H9 (cell line): ENCODE measurements at regions not wholly inside any gene's neighbourhood (a gene's known extent, or its start where the extent isn't known, plus 50 kb on each side); places are given as distances from the start of the nearest gene placed in this dataset.

Experiments used
- DNase-seq: peaks from one replicate; pipeline ENCODE4 v3.0.0-alpha.2; 2017
- H2AFZ ChIP-seq: one replicate; pipeline ENCODE4 v1.6.1; 2013; ENCODE audit warnings: mild to moderate bottlenecking, low read length, control low read depth, moderate library complexity
- H2AK5ac ChIP-seq: 2 replicates; pipeline ENCODE4 v1.6.1; 2013; ENCODE audit warnings: low read length, control low read depth, mixed read lengths; ENCODE audit not compliant: insufficient read length
- H2BK120ac ChIP-seq: one replicate; pipeline ENCODE4 v1.6.1; 2013; ENCODE audit warnings: low read depth, mild to moderate bottlenecking, low read length, control low read depth, inconsistent platforms; ENCODE audit not compliant: poor library complexity, severe bottlenecking
- H2BK12ac ChIP-seq: 2 replicates; pipeline ENCODE4 v1.6.1; 2013; ENCODE audit warnings: low read length, control low read depth, mixed read lengths, low read depth; ENCODE audit not compliant: insufficient read length
- H2BK15ac ChIP-seq: 2 replicates; pipeline ENCODE4 v1.6.1; 2013; ENCODE audit warnings: low read depth, low read length, control low read depth
- H2BK20ac ChIP-seq: one replicate; pipeline ENCODE4 v1.6.1; 2013; ENCODE audit warnings: low read depth, mild to moderate bottlenecking, low read length, control low read depth, inconsistent platforms; ENCODE audit not compliant: poor library complexity, severe bottlenecking
- H2BK5ac ChIP-seq: 2 replicates; pipeline ENCODE4 v1.6.1; 2013; ENCODE audit warnings: low read length, control low read depth, mixed read lengths; ENCODE audit not compliant: insufficient read length
- H3K14ac ChIP-seq: 2 replicates; pipeline ENCODE4 v1.6.1; 2013; ENCODE audit warnings: low read length, control low read depth; ENCODE audit not compliant: insufficient read depth
- H3K18ac ChIP-seq: 2 replicates; pipeline ENCODE4 v1.6.1; 2013; ENCODE audit warnings: low read depth, mild to moderate bottlenecking, mixed read lengths, low read length, control low read depth; ENCODE audit not compliant: insufficient read length
- H3K23ac ChIP-seq: 2 replicates; pipeline ENCODE4 v1.6.1; 2013; ENCODE audit warnings: low read length, control low read depth, mixed read lengths, low read depth; ENCODE audit not compliant: insufficient read length
- H3K23me2 ChIP-seq: 2 replicates; pipeline ENCODE4 v1.6.1; 2013; ENCODE audit warnings: low read depth, mild to moderate bottlenecking, mixed read lengths, low read length, control low read depth; ENCODE audit not compliant: insufficient read length, poor library complexity, severe bottlenecking
- H3K27ac ChIP-seq: 2 replicates; pipeline ENCODE4 v1.5.1; 2013; ENCODE audit warnings: low read length, control low read depth, mixed read lengths, low read depth; ENCODE audit not compliant: insufficient read length
- H3K27me3 ChIP-seq: 2 replicates; pipeline ENCODE4 v1.6.1; 2013; ENCODE audit warnings: low read length, control low read depth, inconsistent platforms; ENCODE audit not compliant: insufficient read depth
- H3K4ac ChIP-seq: 2 replicates; pipeline ENCODE4 v1.6.1; 2013; ENCODE audit warnings: low read depth, mild to moderate bottlenecking, control low read depth, inconsistent platforms, low read length, moderate library complexity
- H3K4me1 ChIP-seq: 2 replicates; pipeline ENCODE4 v1.6.1; 2013; ENCODE audit warnings: low read length, control low read depth, inconsistent platforms; ENCODE audit not compliant: insufficient read depth
- H3K4me2 ChIP-seq: 2 replicates; pipeline ENCODE4 v1.6.1; 2013; ENCODE audit warnings: low read length, control low read depth, mixed read lengths; ENCODE audit not compliant: insufficient read length, insufficient read depth
- H3K56ac ChIP-seq: 2 replicates; pipeline ENCODE4 v1.6.1; 2013; ENCODE audit warnings: low read depth, mild to moderate bottlenecking, mixed read lengths, low read length, control low read depth; ENCODE audit not compliant: insufficient read length
- H3K79me1 ChIP-seq: 2 replicates; pipeline ENCODE4 v1.6.1; 2013; ENCODE audit warnings: low read depth, mild to moderate bottlenecking, moderate library complexity, low read length, control low read depth, inconsistent platforms; ENCODE audit not compliant: insufficient read depth, poor library complexity, severe bottlenecking
- H3K79me2 ChIP-seq: 2 replicates; pipeline ENCODE4 v1.6.1; 2013; ENCODE audit warnings: low read length, control low read depth, inconsistent platforms; ENCODE audit not compliant: insufficient read depth
- H3K9ac ChIP-seq: 2 replicates; pipeline ENCODE4 v1.6.1; 2013; ENCODE audit warnings: low read length, control low read depth, mixed read lengths; ENCODE audit not compliant: insufficient read length; ENCODE audit errors: extremely low read depth
- H3K9me3 ChIP-seq: one replicate; pipeline ENCODE4 v1.6.1; 2013; ENCODE audit warnings: low read depth, low read length, inconsistent platforms; ENCODE audit not compliant: control insufficient read depth
- H3T11ph ChIP-seq: one replicate; pipeline ENCODE4 v1.6.1; 2013; ENCODE audit warnings: mild to moderate bottlenecking, low read length, control low read depth, inconsistent platforms
- H4K20me1 ChIP-seq: one replicate; pipeline ENCODE4 v1.6.1; 2013; ENCODE audit not compliant: control insufficient read depth, insufficient read length, insufficient read depth
- H4K5ac ChIP-seq: 2 replicates; pipeline ENCODE4 v1.6.1; 2013; ENCODE audit warnings: low read depth, mild to moderate bottlenecking, mixed read lengths, low read length, control low read depth; ENCODE audit not compliant: insufficient read length
- H4K8ac ChIP-seq: replicated peaks from 2 replicates; pipeline ENCODE4 v1.6.1; 2013; ENCODE audit warnings: low read length, control low read depth, mixed read lengths, low read depth; ENCODE audit not compliant: insufficient read length
- H4K91ac ChIP-seq: 2 replicates; pipeline ENCODE4 v1.6.1; 2013; ENCODE audit warnings: low read depth, mild to moderate bottlenecking, moderate library complexity, mixed read lengths, low read length, control low read depth; ENCODE audit not compliant: insufficient read length
- H3K27ac Mint-ChIP-seq, 3 experiments: 2 replicates in 2 of 3; 3 replicates in 1 of 3; pipeline ENCODE4 v1.8.0; 2020 to 2021; ENCODE audit warnings: mixed read lengths in 3 of 3, mild to moderate bottlenecking in 1 of 3, moderate library complexity in 1 of 3
- H3K27me3 Mint-ChIP-seq: 2 replicates; pipeline ENCODE4 v1.8.0; 2021; ENCODE audit warnings: low read depth, mild to moderate bottlenecking, moderate library complexity, mixed read lengths
- H3K36me3 Mint-ChIP-seq, 3 experiments: 2 replicates in 2 of 3; 3 replicates in 1 of 3; pipeline ENCODE4 v1.8.0; 2020 to 2021; ENCODE audit warnings: low read depth in 3 of 3, mixed read lengths in 3 of 3; ENCODE audit not compliant: insufficient read depth in 1 of 3
- H3K4me1 Mint-ChIP-seq, 2 experiments: 2 replicates each; pipeline ENCODE4 v1.8.0; 2020; ENCODE audit warnings: mixed read lengths in 2 of 2
- H3K4me3 Mint-ChIP-seq, 2 experiments: 2 replicates in 1 of 2; 3 replicates in 1 of 2; pipeline ENCODE4 v1.8.0; 2020 to 2021; ENCODE audit warnings: mild to moderate bottlenecking in 2 of 2, mixed read lengths in 2 of 2, moderate library complexity in 1 of 2
- H3K9me3 Mint-ChIP-seq, 2 experiments: 2 replicates in 1 of 2; 3 replicates in 1 of 2; pipeline ENCODE4 v1.8.0; 2020; ENCODE audit warnings: mild to moderate bottlenecking in 2 of 2, mixed read lengths in 2 of 2, moderate library complexity in 1 of 2
- CTCF ChIP-seq: fragments of 200-600 bp; sonication (generic); conservative IDR thresholded peaks from 3 replicates; pipeline ENCODE4 v1.8.0; 2021; ENCODE audit warnings: antibody characterized with exemption, mild to moderate bottlenecking
- WGBS: extraction: QIAGEN DNeasy Blood & Tissue Kit; methylation state at CpG from one replicate; pipeline ENCODE4 v1.1.7; 2013; ENCODE audit warnings: missing lambda C conversion rate, low lambda C conversion rate, mixed read lengths; ENCODE audit not compliant: insufficient read length; ENCODE audit errors: extremely low coverage; 5-methylcytosine and 5-hydroxymethylcytosine counted together

- Histone ChIP-seq H4K91ac (no peak overlapping the region), H3K14ac (no peak overlapping the region), H2AFZ (no peak overlapping the region), H3K9ac (no peak overlapping the region), H4K5ac (no peak overlapping the region), H2BK15ac (no peak overlapping the region), H3K23ac (no peak overlapping the region), H3K4me2 (no peak overlapping the region), H3K4ac (no peak overlapping the region), H2BK5ac (no peak overlapping the region), H3K18ac (no peak overlapping the region), H3K79me1 (no peaks in the 10 kb centered on the region), H2BK20ac (no peak overlapping the region), H3T11ph (no peak overlapping the region), H3K56ac (no peak overlapping the region), H3K23me2 (no peaks in the 10 kb centered on the region), H2AK5ac (no peak overlapping the region), H2BK12ac (no peak overlapping the region), H3K27me3 (no peaks in the 10 kb centered on the region), H3K79me2 (no peaks in the 10 kb centered on the region), H3K27ac (no peak overlapping the region), H2BK120ac (no peak overlapping the region), H3K9me3 (no peaks in the 10 kb centered on the region), H4K8ac (no peak overlapping the region), H3K4me1 (peaks cover 7% of the 10 kb centered on the region; the same call in 1 of the 2 replicates), H4K20me1 (no peaks in the 10 kb centered on the region)
- DNase-seq = peak; percentile 31
- peak; percentile 53 for TF ChIP-seq CTCF
- peaks cover 41 to 49% of the 10 kb centered on the region in 2 experiments for H3K4me1 Mint-ChIP-seq
- no peaks in the 10 kb centered on the region for H3K36me3 Mint-ChIP-seq
- no CpG with 5 or more reads among the region's 1 CpG for WGBS
- no peak overlapping the region for H3K4me3 Mint-ChIP-seq
- H3K27me3 Mint-ChIP-seq = no peaks in the 10 kb centered on the region
- no peaks in the 10 kb centered on the region for H3K9me3 Mint-ChIP-seq
- H3K27ac Mint-ChIP-seq = no peak overlapping the region
Observed at GRCh38 chr1:63103682-63104081, 218.7 kb upstream of the FOXD3 start.
